Frontal cortex (tissue), 3 donors: ENCODE measurements at regions not wholly inside any gene's neighbourhood (a gene's known extent, or its start where the extent isn't known, plus 50 kb on each side); places are given as distances from the start of the nearest gene placed in this dataset.

Source experiments
- DNase-seq, 2 donors: peaks; one replicate each; pipeline ENCODE4 v3.0.0; 2012; ENCODE audit warnings: low spot score in 2 of 2
- FAIRE-seq: peaks from 2 replicates; lab custom pipeline; 2012; peaks lifted over from hg19 to GRCh38; lab: Jason Lieb, UNC
- donor health status: control.
- donor health status: control.
- donor health status: control.

DNA sequence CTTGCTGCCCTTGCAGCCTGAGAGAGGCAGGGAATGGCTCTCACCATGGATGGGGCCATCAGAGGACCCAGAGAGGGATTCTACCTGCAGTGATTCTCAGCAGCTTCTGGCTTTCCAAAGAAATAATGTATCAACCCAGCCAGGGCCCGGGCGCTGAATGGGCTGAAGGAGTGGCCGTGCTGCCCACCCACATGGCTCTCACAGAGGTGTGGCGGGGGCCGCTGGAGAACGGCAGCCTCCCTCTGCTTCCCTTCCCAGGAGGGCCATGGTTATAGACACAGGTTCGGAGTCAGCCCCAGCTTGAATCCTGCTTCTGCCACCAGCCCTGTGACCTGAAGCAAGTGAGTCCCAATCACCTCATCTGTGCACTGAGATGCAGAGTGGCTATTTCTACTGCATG, 82.7 kb downstream of the THAP12 start:
- no peak for FAIRE-seq
- DNase-seq = no peak

DNA sequence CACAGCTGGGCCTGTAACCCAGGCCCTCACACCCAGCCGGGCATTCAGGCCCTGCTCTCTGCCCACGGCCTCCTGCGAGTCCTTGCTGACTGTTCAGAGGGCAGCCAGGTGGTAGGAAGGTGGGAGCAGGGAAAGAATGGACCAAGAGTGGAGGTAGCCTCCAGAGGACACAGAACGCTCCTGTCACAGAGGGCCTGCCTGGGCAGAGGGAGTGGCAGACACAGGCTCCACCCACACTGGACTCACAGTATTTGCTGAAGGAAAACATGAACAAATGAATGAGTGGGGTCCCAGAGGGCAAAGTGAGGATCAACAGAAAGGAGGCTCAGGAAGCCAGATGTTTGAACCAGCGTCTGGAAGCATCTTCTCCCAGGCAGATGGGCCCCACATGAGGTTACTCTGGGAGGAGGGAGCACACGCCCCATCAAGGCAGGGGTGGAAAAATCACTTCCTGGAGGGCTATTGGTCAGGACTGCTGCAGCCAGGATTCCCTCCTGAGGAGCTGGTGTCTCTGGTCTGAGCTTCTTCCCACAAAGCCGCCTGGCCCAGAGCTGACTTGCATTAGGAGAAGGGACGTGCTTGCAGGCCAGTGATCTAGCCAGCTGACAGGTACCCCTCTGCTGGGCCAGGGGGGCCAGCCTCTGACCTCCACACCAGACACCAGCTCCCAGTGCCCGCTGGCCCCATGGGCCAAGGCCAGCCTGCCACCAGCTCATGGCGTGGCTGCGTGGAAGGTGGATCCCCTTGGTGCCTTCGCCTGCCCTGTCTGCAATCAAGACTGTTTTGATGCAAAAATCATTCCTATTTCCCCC, 84.0 kb downstream of the THAP12 start:
- FAIRE-seq (no peak), DNase-seq (no peak)

DNA sequence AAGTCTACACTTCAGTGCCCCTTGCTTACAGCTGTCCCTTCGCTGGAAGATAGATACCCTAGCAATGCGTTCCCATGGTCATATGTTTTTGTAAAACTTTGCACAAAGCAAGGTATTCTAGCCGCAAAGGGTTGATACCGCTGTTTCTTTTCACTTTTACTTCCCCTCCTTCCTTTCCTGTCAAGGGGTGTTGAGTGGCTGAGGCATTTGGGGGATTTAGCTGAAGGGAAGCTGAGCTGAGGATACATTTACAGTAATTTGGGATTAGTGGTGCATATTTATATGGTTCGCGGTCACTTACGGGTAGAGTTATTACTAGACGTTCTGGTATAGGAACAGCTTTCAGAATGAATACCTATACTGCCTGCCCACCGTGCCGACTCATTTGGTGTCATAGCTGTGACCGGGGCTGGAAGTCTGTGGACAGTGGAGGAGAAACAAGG, 86.9 kb upstream of the WNT11 start:
- DNase-seq = no peak
- no peak for FAIRE-seq

DNA sequence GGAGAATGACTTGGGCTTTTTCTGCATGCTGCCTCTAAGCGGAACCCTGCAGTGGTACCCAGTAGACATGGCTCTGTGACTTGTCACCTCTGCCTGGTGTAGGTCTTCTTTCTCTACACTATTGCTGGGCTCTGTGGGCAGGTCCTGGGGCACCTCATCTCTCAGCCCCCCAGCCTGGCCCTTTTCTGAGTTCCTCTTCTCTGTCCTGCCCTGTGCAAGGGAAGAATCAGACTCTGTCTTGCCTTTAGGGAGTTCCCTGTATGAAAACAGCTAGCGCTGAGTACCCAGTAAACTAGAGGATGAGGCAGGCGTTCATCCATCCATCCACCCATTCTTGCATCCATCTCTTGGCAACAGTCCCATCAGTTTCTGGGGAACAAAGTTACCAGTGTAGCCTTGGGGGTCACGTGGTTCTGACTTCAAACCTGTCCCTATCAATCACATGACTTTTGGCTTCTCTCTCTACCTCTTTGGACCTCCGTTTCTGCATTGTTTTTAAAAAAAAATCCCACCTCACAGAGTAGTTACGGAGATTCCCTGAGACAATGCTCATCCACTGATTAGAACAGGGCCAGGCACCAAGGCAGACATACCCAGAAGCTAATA, 86.4 kb upstream of the WNT11 start:
- DNase-seq (no peak), FAIRE-seq (no peak)

DNA sequence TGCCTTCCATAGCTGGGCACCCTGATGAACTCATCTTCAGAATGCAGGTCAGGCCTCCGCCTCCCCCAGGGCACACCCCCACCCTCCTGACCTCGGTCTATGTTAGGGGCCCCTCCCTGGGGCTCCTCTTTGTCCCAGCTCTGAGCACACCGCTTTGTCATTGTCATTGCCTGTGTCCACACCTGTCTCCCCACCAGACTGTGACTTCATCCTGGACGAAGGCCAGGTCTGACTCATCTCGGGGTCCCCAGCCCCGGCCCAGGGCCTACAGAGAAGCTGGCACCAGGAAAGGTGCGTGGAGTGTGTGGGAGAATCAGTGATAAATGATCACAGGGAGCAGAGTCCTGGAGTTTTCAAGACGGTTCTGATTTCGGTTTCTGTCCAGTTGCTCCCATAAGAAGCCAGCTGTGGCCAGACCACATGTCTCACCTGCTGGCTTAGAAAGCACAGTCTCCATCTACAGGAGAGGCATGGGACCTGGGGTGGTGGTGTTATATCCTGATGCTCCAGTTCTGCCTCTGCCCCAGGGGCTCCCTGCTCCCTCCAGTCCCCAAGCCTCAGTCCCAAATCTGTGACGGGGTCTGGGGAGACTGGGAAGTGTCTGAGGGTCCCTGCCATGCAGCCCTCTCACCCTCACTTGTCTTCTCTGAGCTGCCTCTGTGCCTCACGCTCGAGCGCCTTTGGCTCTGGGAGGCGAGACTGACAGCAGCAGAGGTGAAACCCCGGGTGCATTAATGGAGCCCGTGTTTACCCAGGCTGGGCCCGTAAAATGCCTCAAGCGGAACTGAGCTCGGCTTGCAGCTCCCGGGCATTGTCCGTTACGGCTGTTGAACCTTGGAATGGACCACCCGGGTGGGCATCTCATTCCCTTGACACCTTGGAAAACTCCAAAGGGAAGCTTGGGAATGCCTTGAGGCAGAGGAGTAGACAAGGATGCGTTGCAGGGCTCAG, 85.5 kb upstream of the WNT11 start:
- DNase-seq = no peak
- FAIRE-seq = no peak

DNA sequence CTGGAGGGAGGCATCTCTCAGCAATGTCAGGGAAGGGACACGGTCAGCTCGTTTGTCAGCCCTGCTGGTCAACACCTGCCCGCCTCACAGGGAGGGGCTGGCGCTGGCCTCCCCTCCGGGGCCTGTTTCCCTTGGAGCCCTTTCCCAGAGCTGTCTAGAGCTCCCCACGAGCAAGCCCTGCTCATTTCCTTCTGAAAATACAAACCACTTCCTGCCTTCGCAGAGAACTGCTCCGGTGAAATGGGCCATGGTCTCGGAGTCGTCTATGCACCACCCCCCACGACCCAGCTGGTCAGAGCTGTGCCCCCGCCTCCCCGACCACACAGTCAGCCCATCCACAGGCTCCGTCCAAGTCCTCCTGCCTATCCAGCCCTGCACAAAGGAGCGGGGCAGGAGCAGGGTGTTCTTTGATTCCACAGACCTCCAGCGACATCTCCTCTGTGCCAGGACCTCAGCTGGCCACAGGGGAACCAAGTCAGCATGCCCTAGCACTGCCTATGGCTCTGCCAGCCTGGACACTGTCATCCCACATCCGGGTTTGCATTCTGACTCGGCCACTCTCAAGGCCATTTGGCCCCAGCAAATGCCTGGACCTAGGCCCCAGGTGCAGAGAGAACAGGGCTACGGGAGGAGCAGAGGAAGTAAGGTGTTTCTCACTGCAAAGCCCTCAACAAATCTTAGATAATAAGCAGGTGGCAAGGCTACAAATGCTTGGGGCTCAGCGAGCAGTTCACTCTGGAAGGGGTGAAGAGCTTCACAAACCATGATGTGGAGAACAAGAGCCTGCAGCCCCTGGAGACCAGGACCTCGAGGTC, 82.1 kb upstream of the WNT11 start:
- DNase-seq (no peak), FAIRE-seq (no peak)

DNA sequence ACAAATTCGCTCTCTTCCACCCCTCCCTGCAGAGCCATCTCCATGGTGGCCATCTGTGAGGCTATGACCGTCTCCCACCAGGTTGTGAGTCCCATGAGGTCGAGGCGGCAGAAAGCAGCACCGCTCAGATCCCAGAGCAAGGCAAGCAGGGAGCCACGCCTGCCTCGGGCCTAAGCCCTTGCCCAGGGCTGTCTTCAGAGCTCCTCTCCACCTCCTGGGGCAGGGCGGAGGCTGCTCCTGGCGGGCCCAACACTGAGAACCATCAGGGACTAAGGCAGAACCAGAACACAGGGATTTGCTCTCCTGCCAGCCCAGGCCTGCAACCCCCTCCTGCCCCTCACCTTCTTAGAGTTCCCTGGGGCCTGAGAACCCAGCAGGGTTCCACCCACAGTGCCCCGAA, 80.9 kb upstream of the WNT11 start:
- FAIRE-seq (no peak), DNase-seq (no peak)

DNA sequence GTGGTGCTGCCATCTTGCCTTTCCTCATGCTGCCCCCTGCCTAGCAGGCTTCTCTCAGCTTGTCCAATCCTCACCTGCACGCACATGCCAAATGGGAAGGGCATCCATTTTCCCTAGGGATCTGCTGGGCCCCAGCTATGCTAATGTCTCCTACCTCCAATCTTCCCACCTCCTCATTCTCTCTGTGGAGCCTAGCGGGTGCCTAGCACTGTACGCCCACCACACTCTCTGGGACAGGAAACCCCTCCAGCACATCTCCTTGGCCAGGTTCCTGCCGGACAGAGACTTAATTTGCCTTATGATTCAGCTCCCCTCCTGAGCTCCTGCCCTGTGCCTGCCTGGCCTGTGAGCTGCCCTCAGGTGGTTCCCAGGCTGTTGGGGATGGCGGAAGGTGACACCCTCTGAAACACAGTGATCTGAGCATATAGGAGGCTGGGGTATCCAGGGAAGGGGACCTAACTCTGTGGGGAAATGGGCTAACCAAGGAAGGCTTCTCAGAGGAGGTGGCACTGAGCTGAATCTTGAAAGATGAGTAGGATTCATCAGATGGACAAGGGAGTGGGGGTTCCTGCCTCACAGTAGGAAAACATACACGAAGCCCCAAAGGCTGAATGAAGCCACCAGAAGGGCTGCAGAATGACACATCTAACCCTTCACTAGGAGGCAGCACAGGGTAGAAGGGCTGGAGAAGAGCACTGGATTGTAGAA, 79.2 kb upstream of the WNT11 start:
- FAIRE-seq = no peak
- no peak for DNase-seq

DNA sequence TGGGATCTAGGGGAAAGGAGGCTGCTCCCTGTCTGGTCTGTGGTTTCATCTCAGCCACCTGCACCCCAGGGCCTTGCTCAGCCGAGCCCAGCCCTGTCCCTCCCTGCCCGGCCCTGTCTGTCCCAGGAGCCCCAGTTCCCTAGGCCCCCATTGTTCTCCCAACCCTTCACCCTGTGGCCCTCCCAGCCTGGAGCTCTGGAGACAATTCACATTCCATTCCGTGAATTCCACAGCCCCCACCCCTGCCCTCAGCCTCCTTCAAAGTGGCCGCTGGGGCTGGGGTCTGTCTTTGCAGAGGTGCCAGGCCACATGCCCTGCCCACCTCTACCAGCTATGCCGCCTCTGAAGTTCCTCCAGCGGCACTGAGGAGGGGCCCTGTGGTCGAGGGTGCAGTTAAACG, 77.9 kb upstream of the WNT11 start:
- no peak for FAIRE-seq
- DNase-seq = no peak

DNA sequence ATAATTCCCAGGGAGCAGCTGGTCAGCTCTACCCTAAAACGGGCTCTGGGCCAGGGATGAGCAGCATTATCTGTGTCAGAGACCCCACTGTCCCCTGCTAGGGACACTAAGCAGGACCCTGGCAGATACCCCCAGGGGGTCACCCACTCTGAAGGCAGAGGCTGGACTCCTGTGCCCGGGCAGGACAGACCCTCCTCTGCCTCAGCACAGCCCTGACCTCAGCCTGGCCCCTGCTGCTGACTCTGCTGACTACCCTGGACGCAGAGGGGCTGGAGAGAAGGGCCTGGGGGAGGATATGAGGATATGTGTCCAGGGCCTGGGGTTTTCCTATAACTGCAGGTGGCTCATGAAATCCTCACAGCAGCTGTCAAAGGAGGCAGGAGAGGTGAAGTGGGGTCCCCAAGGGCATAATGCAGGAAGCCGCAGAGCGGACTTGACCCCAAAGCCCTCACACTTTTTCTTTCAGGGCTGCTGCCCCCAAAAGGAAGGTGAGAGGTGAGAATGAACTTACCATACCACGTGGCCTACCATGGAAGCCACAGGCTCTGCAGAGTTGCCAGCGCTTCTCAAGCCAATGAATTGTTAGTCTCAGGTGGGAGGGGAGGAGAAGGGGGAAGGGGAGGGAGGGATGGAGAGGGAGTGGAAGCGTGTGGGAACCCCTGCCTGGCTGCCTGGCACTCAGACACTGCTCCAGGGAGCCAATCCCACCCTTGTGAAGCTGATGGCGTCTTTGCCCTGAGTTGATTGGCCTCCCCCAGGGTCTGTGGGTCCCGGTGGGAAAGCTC, 76.7 kb upstream of the WNT11 start:
- FAIRE-seq (no peak), DNase-seq (no peak)

DNA sequence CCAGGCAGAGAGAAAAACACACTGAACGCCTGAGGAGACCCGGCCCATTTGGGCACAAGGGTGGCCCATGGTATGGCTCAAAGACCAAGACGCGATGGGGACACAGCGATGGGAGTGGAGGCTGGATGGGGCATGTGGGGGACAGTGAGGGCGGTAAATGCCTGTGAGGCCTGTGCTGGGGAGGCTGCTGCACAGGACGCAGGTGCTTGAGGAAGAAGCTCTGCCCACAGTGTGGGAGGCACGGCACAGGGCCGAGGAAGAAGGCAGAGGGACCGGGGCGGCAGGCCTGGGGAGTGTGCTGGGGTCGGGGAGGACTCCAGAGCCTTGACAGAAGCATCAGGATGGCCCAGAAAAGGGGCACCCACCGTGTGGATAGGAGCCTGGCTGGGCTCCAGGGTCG, 75.9 kb upstream of the WNT11 start:
- FAIRE-seq = no peak
- DNase-seq = no peak

DNA sequence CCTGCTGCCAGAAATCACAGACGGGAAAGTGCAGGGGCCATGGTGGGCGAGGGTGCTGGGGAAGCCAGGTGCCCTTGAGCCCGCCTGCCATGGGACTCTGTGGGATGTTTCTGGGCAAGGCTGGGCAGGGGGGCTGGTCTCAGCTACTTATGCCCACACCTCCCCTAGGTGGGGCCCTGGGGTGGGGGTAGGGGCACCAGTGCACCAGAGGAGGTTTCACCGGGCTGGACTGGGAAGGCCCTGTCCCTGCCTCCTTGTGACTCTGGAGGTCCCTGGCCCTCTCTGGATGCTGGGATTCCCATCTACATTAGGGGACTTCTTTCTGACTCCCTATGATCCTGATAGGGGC, 75.2 kb upstream of the WNT11 start:
- FAIRE-seq = no peak

DNA sequence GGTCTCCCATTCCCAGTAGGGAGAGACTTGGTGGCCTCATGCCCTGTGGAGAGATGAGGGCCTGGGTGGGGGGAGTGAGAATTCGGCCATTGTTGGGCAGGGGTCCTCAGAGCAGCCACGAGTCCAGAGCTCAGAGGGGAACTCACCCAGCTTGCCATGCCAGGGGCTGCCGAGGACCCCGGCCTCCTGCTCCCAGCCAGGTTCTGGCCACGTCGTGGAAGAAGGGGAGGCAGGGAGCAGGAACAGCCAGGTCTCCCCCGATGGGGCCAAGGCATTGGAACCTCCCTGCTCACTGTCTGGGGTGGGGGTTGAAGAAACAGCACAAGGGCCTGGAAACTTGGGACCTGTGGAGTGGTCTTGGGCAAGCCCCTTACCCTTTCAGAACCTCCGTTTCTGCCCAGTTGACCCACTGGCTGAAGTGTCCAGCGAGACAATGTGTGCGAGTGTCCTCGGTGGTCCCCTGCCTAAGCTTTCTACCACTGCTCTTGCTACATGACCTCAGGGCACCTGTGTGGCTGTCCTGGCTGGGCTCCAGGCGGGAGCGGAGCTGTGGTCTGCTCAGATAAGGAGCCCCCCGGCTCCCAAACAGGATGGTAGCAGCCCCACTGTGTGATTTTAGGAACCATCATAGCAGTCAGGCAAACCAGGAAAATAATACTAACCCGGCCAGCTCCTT, 74.7 kb upstream of the WNT11 start:
- DNase-seq (no peak), FAIRE-seq (no peak)

More for the DNA sequence above, 75.2 kb upstream of the WNT11 start:
- DNase-seq = no peak

DNA sequence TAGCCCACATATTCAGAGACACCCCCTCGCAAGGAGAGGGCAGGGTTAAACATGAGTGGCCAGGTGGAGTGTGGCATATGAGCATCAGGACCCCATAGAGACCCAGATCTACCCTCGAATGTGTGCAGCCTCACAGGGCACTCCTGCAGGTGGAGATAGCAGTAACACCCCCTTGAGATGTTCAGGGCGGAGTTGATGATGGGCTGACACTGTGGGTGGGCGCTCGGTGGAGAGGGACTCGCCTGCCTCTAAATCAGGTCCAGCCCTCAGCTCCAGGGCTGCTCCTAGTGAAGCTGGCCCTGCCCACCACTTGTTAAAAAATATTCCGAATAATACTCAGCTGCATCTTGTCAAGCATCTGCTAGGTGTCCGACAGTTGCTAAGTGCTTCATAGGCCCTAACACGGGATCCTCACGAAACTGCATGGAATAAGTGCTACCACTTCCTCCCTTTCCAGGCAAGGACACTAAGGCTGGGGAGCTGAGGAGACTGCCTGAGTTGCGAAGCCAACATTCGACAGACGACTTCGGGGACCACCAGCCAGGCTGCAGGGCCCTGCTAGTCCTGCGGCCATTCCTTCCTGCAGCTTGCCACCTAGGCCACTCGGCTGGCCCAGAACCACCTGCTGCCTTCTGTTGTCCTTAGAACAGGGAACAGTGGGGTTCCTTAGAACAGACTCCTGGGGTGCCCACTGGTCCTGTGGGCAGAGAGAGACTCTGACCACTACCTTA, 74.0 kb upstream of the WNT11 start:
- no peak for FAIRE-seq
- no peak for DNase-seq

DNA sequence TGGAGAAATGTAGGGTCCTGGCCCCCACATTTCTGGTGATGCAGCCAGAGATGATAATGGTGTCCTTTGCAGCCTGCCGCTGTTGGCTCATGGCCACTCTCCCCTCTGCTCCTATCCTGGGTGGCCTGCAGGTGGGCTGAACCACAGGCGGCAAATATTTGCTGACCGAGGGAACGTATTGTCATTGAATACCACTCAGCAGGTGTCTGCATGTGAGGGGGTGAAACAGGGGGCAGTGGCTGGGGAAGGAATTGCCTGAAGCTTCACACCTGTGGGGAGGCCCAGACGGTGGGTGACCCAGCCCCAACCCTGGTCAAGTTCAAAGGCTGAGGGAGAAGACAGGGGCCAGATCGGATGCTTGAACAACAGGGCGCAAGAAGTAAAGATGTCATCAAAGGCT, 73.3 kb upstream of the WNT11 start:
- DNase-seq = no peak
- FAIRE-seq = no peak

DNA sequence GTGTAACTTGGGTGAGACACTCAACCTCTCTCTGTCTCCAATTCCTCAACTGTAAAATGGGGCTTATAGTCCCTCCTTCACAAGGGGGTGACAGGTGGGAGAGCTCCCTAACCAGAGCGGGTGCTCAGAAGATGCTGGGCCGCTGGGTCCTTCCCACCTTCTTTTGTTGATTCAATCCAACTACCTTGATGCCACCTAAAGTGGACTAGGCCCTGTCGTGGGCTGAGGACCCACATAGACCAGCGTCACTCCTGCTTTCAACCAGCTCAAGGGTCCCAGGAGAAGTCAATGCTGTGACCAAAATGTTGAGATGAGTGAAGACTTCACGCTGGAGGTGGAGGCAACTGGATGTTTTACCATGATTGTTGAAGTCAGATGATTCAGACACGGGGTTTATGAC, 72.7 kb upstream of the WNT11 start:
- FAIRE-seq = no peak

DNA sequence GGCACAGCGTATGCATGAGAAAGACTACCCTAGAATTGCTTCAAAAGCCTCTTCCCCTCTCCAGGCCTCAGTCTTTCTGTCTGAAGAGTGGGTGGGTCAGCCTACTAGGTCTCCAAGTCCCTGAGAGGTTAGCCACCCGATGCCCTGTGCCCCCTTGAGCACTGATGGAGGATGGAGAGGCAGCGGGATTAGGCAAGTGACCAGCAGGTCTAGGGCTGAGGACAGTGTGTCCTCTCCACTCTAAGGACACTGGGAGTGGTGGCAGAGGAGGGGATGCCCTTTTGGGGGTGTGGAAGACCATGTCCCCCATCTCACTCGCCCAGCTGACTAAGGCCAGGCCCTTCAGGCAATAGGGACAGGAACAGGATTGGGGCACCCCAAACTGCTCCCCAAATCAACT, 72.2 kb upstream of the WNT11 start:
- DNase-seq (no peak), FAIRE-seq (no peak)

More for the DNA sequence above, 72.7 kb upstream of the WNT11 start:
- DNase-seq = no peak
